Neutrophil (primary cell): ENCODE measurements at regions not wholly inside any gene's neighbourhood (a gene's known extent, or its start where the extent isn't known, plus 50 kb on each side); places are given as distances from the start of the nearest gene placed in this dataset.

Experiments
- H3K27ac ChIP-seq: fragments of 200-600 bp; sonication (generic); 2 replicates; pipeline ENCODE4 v1.5.1; 2016; ENCODE audit warnings: mild to moderate bottlenecking, moderate library complexity
- H3K27me3 ChIP-seq: fragments of 200-600 bp; sonication (generic); 2 replicates; pipeline ENCODE4 v1.6.0; 2016; ENCODE audit warnings: mild to moderate bottlenecking
- H3K36me3 ChIP-seq: fragments of 200-600 bp; sonication (generic); 2 replicates; pipeline ENCODE4 v1.5.1; 2017
- H3K4me1 ChIP-seq, 2 experiments: fragments of 200-600 bp in 1 of 2; sonication (generic) in 1 of 2; 1 replicate in 1 of 2; 2 replicates in 1 of 2; pipeline versions ENCODE4 v1.5.1 to v1.6.1; 2013 to 2016; ENCODE audit warnings: low read depth in 1 of 2, low read length in 1 of 2, mild to moderate bottlenecking in 1 of 2, moderate library complexity in 1 of 2; ENCODE audit not compliant: control insufficient read depth in 1 of 2, insufficient read depth in 1 of 2
- H3K4me3 ChIP-seq, 2 experiments: fragments of 200-600 bp in 1 of 2; sonication (generic) in 1 of 2; 1 replicate in 1 of 2; 2 replicates in 1 of 2; pipeline ENCODE4 v1.5.1; 2013 to 2016; ENCODE audit warnings: low read depth in 1 of 2, low read length in 1 of 2, mild to moderate bottlenecking in 1 of 2, moderate library complexity in 1 of 2
- H3K9me3 ChIP-seq: fragments of 200-600 bp; sonication (generic); 2 replicates; pipeline ENCODE4 v1.5.1; 2016
- TF ChIP-seq, protein P1 (sequence below): fragments of 200-600 bp; sonication (generic); IDR thresholded peaks from 2 replicates; pipeline ENCODE4 v1.5.1; 2016; ENCODE audit warnings: antibody characterized with exemption

DNA sequence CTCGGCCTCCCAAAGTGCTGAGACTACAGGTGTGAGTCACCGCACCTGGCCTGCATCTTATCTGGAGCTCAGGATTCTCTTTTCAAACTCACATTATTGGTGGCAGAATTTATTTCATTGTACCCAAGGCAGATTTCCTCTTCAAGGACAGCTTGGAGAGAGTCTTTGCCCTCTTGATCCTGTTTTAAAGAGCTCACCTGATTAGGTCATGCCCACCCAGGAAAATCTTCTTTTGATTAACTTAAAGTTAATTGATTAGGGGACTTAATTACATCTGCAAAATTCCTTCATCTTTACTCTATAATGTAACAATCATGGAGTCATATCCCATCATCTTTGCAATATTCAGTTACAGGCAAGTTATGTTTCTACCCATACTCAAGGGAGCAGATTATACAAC, 346.4 kb downstream of the EPHA4 start:
- TF ChIP-seq, protein P1, sequence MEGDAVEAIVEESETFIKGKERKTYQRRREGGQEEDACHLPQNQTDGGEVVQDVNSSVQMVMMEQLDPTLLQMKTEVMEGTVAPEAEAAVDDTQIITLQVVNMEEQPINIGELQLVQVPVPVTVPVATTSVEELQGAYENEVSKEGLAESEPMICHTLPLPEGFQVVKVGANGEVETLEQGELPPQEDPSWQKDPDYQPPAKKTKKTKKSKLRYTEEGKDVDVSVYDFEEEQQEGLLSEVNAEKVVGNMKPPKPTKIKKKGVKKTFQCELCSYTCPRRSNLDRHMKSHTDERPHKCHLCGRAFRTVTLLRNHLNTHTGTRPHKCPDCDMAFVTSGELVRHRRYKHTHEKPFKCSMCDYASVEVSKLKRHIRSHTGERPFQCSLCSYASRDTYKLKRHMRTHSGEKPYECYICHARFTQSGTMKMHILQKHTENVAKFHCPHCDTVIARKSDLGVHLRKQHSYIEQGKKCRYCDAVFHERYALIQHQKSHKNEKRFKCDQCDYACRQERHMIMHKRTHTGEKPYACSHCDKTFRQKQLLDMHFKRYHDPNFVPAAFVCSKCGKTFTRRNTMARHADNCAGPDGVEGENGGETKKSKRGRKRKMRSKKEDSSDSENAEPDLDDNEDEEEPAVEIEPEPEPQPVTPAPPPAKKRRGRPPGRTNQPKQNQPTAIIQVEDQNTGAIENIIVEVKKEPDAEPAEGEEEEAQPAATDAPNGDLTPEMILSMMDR: no peak
- no peaks in the 10 kb centered on the region for H3K4me1 ChIP-seq
- H3K9me3 ChIP-seq: no peaks in the 10 kb centered on the region
- no peaks in the 10 kb centered on the region for H3K27me3 ChIP-seq
- H3K27ac ChIP-seq: no peak overlapping the region
- no peaks in the 10 kb centered on the region for H3K36me3 ChIP-seq
- no peak overlapping the region for H3K4me3 ChIP-seq

DNA sequence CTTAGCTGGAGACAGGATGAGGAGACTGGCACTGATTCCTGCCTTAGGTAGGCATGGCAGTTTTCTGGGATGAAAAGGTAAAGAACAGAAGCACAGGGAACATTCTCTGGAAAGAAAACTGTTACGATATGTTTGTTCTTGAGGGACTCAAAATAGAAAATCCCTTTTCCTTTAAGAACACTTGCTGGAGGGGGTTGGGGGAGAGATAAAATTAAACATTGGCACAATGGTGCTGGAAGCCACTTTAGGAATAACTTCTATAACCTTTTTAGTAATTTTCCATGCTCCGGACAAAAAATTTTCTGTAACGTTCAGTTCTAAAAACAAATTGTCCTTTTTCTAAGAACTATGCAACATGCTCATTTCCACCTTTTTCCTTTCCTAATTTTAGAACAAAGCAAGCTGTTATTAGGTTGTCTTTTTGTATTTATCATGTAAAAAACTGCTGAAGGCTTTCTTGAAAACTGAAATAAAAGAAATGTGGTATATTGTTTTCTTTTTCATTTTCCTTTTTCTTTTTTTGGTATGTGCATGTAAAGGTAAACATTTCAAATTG, 343.8 kb downstream of the EPHA4 start:
- H3K36me3 ChIP-seq: no peaks in the 10 kb centered on the region
- H3K4me1 ChIP-seq: no peaks in the 10 kb centered on the region
- no peak overlapping the region for H3K27ac ChIP-seq
- TF ChIP-seq, protein P1: no peak
- no peak overlapping the region for H3K4me3 ChIP-seq
- H3K27me3 ChIP-seq: no peaks in the 10 kb centered on the region
- no peaks in the 10 kb centered on the region for H3K9me3 ChIP-seq

DNA sequence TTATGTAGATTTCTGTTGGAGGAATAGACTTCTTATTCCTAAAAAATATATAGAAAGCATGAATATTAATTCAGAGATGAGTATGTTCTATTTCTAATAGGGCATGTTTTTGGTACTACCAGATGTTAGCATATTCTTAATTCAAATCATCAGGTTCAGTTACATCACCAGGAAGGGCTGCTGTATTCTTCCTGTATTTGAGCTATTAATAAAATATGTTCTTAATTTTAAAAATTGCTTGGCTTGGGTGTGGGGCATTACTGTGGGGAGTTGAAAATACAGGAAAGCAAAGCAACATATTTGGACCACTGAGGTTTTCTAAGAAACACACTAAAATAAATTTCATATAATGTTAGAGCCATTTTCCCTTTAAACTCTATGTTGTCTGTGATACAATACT, 343.0 kb downstream of the EPHA4 start:
- Histone ChIP-seq H3K27me3 (no peaks in the 10 kb centered on the region), H3K9me3 (no peaks in the 10 kb centered on the region), H3K4me1 (no peaks in the 10 kb centered on the region), H3K36me3 (no peaks in the 10 kb centered on the region), H3K27ac (no peak overlapping the region), H3K4me3 (no peak overlapping the region)
- TF ChIP-seq, protein P1: no peak

DNA sequence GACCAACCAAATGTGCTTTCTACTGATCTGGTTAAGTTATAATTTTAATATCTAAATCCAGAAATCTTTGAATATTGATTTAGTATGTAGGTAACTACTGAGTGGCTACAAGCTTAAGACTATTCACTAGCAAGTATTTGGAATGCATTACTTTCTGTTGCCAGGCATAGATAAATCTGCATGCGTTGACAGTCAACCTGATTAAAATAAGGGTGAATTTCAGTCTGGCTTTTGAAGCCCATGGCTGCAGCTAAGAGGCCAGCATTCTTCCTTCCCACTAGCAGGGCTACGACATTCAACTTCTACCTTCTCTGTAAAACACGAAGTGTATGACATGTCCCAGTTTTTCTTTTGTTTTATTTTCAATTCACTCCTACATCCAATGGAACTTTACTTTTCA, 340.6 kb downstream of the EPHA4 start:
- no peaks in the 10 kb centered on the region for H3K9me3 ChIP-seq
- no peak overlapping the region for H3K27ac ChIP-seq
- no peaks in the 10 kb centered on the region for H3K36me3 ChIP-seq
- no peak overlapping the region for H3K4me3 ChIP-seq
- no peaks in the 10 kb centered on the region for H3K27me3 ChIP-seq
- TF ChIP-seq, protein P1: no peak
- no peaks in the 10 kb centered on the region for H3K4me1 ChIP-seq

DNA sequence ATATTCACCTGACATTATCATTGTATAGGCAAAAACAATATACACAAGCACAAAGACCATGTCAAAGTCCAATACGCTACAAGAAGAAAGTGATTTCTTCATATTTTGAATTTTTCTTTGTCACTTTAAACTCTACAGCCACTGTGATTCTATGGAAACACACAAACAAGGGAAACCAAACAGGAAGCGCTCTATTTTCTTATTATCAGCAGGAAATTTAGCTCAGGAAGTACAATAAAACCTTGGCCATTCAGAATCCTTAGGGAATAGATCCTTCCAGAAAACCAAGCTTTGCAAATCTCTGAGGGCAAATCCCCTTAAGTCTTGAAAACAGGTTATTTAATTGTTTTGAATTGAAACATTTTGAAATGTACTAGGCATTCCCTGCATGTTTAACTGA, 336.2 kb downstream of the EPHA4 start:
- H3K9me3 ChIP-seq: no peaks in the 10 kb centered on the region
- H3K27ac ChIP-seq: no peak overlapping the region
- no peaks in the 10 kb centered on the region for H3K4me1 ChIP-seq
- H3K4me3 ChIP-seq: no peak overlapping the region
- no peaks in the 10 kb centered on the region for H3K27me3 ChIP-seq
- TF ChIP-seq, protein P1: no peak
- no peaks in the 10 kb centered on the region for H3K36me3 ChIP-seq

DNA sequence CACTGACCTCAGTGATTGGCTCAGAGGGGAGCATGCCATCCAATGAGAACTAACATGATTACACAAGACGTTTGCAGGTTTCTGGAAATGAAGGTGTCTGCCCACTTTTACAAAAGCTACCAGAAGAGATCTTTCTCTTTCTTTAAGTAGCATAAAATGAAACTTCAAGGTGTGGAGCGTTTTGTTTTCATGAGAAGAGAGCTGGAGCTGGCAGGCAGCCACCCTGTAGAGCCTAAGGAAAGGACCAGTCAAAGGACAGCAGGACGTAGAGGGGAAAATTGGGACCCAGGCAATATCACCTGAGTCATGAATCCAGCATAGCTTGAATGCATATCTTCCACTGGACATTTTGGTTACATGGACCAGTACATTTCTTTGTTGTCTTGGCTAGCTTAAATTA, 331.0 kb downstream of the EPHA4 start:
- H3K9me3 ChIP-seq: no peaks in the 10 kb centered on the region
- TF ChIP-seq, protein P1: no peak
- no peaks in the 10 kb centered on the region for H3K4me1 ChIP-seq
- H3K27me3 ChIP-seq: no peaks in the 10 kb centered on the region
- H3K4me3 ChIP-seq: no peak overlapping the region
- H3K27ac ChIP-seq: no peak overlapping the region
- H3K36me3 ChIP-seq: no peaks in the 10 kb centered on the region
